HG03159 (cell line): ENCODE measurements at regions not wholly inside any gene's neighbourhood (a gene's known extent, or its start where the extent isn't known, plus 50 kb on each side); places are given as distances from the start of the nearest gene placed in this dataset.
"Not testable (repeated sequence)": the region's sequence is repeated elsewhere in the genome, so short reads cannot be mapped to it uniquely, and the experiment has no call there.

ENCODE experiments used
- ATAC-seq: cut with Tn5 transposase; IDR thresholded peaks from one replicate; pipeline ENCODE4 v1.9.1; 2021; ENCODE audit warnings: mild to moderate bottlenecking, moderate library complexity; ENCODE audit not compliant: unreplicated experiment

- no peak for ATAC-seq
Observed at GRCh38 chr4:188432328-188432727, 293.1 kb downstream of the TRIML1 start.

GRCh38 chr4:188433741-188434315, 294.6 kb downstream of the TRIML1 start:
- no peak for ATAC-seq

GRCh38 chr4:188434643-188435042, 295.4 kb downstream of the TRIML1 start:
- no peak for ATAC-seq

GRCh38 chr4:188435381-188435780, 296.1 kb downstream of the TRIML1 start:
- no peak for ATAC-seq

- no peak for ATAC-seq
Observed at GRCh38 chr4:188437535-188437934, 298.3 kb downstream of the TRIML1 start.

- not testable (repeated sequence) for ATAC-seq
Observed at GRCh38 chr4:188438391-188438824, 299.2 kb downstream of the TRIML1 start.

- ATAC-seq = no peak
Observed at GRCh38 chr4:188439641-188440311, 300.5 kb downstream of the TRIML1 start.

GRCh38 chr4:188444500-188444899, 305.3 kb downstream of the TRIML1 start:
- ATAC-seq = no peak

GRCh38 chr4:188448996-188449395, 309.8 kb downstream of the TRIML1 start:
- not testable (repeated sequence) for ATAC-seq

GRCh38 chr4:188450571-188450970, 311.3 kb downstream of the TRIML1 start:
- ATAC-seq = no peak

- ATAC-seq = no peak
Observed at GRCh38 chr4:188452097-188452496, 312.9 kb downstream of the TRIML1 start.

GRCh38 chr4:188454575-188454974, 315.3 kb downstream of the TRIML1 start:
- no peak for ATAC-seq

GRCh38 chr4:188455062-188455752, 316.0 kb downstream of the TRIML1 start:
- ATAC-seq = no peak

GRCh38 chr4:188459381-188459780, 320.1 kb downstream of the TRIML1 start:
- ATAC-seq = no peak

- no peak for ATAC-seq
Observed at GRCh38 chr4:188463909-188464308, 324.7 kb downstream of the TRIML1 start.

GRCh38 chr4:188466001-188466400, 326.8 kb downstream of the TRIML1 start:
- no peak for ATAC-seq

- no peak for ATAC-seq
Observed at GRCh38 chr4:188484256-188484655, 345.0 kb downstream of the TRIML1 start.

- no peak for ATAC-seq
Observed at GRCh38 chr4:188485906-188486305, 346.7 kb downstream of the TRIML1 start.

GRCh38 chr4:188492886-188493285, 353.6 kb downstream of the TRIML1 start:
- ATAC-seq = no peak

- ATAC-seq = no peak
Observed at GRCh38 chr4:188495169-188495568, 355.9 kb downstream of the TRIML1 start.

- no peak for ATAC-seq
Observed at GRCh38 chr4:188511431-188511830, 372.2 kb downstream of the TRIML1 start.

- ATAC-seq = no peak
Observed at GRCh38 chr4:188532751-188533150, 393.5 kb downstream of the TRIML1 start.
